DOHH2 (cell line): ENCODE measurements at regions not wholly inside any gene's neighbourhood (a gene's known extent, or its start where the extent isn't known, plus 50 kb on each side); places are given as distances from the start of the nearest gene placed in this dataset.

ENCODE experiments used
- H3F3A ChIP-seq: fragments of 200-600 bp; sonication (generic), shearing (Covaris generic); 2 replicates; pipeline ENCODE4 v1.6.0; 2016; ENCODE audit warnings: antibody characterized with exemption, mild to moderate bottlenecking; ENCODE audit not compliant: control insufficient read depth, insufficient read depth
- H3K27ac ChIP-seq: fragments of 200-600 bp; sonication (generic); 2 replicates; pipeline ENCODE4 v1.5.1; 2014; ENCODE audit warnings: low read depth, mild to moderate bottlenecking, low read length, moderate library complexity
- H3K27me3 ChIP-seq: fragments of 200-600 bp; sonication (generic); 2 replicates; pipeline ENCODE4 v1.6.1; 2014; ENCODE audit warnings: mild to moderate bottlenecking, low read length, mixed read lengths; ENCODE audit not compliant: control insufficient read depth
- H3K36me3 ChIP-seq: fragments of 200-600 bp; sonication (generic); 2 replicates; pipeline ENCODE4 v1.6.1; 2014; ENCODE audit warnings: mild to moderate bottlenecking, low read length, moderate library complexity, mixed read lengths; ENCODE audit not compliant: control insufficient read depth
- H3K4me1 ChIP-seq: fragments of 200-600 bp; sonication (generic); 2 replicates; pipeline ENCODE4 v1.6.1; 2014; ENCODE audit warnings: mild to moderate bottlenecking, low read length, mixed read lengths; ENCODE audit not compliant: control insufficient read depth
- H3K4me2 ChIP-seq: fragments of 200-600 bp; sonication (generic); 2 replicates; pipeline ENCODE4 v1.6.0; 2014; ENCODE audit warnings: mild to moderate bottlenecking, low read length, moderate library complexity
- H3K4me3 ChIP-seq: fragments of 200-600 bp; sonication (generic); 2 replicates; pipeline ENCODE4 v1.5.1; 2014; ENCODE audit warnings: mild to moderate bottlenecking, low read length, mixed read lengths
- H3K79me2 ChIP-seq: fragments of 200-600 bp; sonication (generic); 2 replicates; pipeline ENCODE4 v1.6.1; 2014; ENCODE audit warnings: mild to moderate bottlenecking, low read length, mixed read lengths; ENCODE audit not compliant: control insufficient read depth
- H3K9me2 ChIP-seq: fragments of 200-600 bp; sonication (generic); replicated peaks from 2 replicates; pipeline ENCODE4 v1.6.1; 2014; ENCODE audit warnings: mild to moderate bottlenecking, low read length, mixed read lengths; ENCODE audit not compliant: control insufficient read depth
- H3K9me3 ChIP-seq: fragments of 200-600 bp; sonication (generic); 2 replicates; pipeline ENCODE4 v1.6.1; 2014; ENCODE audit warnings: antibody characterized with exemption, low read length, mixed read lengths; ENCODE audit not compliant: control insufficient read depth, insufficient read depth
- H4K20me1 ChIP-seq: fragments of 200-600 bp; sonication (generic); 2 replicates; pipeline ENCODE4 v1.6.0; 2014; ENCODE audit warnings: low read depth, mild to moderate bottlenecking, antibody characterized with exemption, low read length, moderate library complexity; ENCODE audit not compliant: control insufficient read depth, insufficient read depth
- EZH2phosphoT487 ChIP-seq: fragments of 200-600 bp; sonication (generic); IDR thresholded peaks from 2 replicates; pipeline ENCODE4 v1.6.1; 2017; ENCODE audit warnings: borderline replicate concordance, mild to moderate bottlenecking, antibody characterized with exemption, low read length, moderate library complexity, mixed read lengths
- TF ChIP-seq, protein P1 (sequence below): fragments of 200-600 bp; sonication (generic); IDR thresholded peaks from one replicate; pipeline ENCODE4 v1.5.1; 2014; ENCODE audit warnings: antibody characterized with exemption, mild to moderate bottlenecking, low read depth, low read length; ENCODE audit not compliant: poor library complexity, severe bottlenecking

DNA sequence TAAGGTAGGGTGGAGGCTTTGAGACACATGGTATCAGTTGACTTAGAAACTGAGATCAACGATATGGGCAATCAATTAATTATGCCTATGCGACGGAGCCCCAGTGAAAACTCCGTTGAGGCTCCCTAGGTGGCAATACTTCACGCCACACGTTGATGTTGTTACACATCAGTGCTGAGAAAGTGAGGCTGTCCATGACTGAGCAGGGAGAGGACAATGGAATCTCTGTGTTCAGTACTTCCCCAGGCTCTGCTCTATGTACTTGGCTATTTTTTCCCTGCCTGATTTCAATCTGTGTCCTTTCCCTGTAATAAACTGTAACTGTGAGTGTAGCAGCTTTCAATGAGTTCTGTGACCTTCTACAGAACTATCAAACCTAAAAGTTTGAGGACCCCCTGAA is 211.7 kb downstream of the SNCAIP start:
- Histone ChIP-seq H3K4me2 (no peak overlapping the region), H4K20me1 (no peaks in the 10 kb centered on the region), H3K9me3 (no peaks in the 10 kb centered on the region), H3K27me3 (no peaks in the 10 kb centered on the region), H3K27ac (no peak overlapping the region), H3K79me2 (no peaks in the 10 kb centered on the region), H3F3A (no peaks in the 10 kb centered on the region), H3K4me1 (no peaks in the 10 kb centered on the region), H3K9me2 (no peaks in the 10 kb centered on the region), H3K36me3 (no peaks in the 10 kb centered on the region), H3K4me3 (no peak overlapping the region)
- no peak for TF ChIP-seq EZH2phosphoT487
- TF ChIP-seq, protein P1, sequence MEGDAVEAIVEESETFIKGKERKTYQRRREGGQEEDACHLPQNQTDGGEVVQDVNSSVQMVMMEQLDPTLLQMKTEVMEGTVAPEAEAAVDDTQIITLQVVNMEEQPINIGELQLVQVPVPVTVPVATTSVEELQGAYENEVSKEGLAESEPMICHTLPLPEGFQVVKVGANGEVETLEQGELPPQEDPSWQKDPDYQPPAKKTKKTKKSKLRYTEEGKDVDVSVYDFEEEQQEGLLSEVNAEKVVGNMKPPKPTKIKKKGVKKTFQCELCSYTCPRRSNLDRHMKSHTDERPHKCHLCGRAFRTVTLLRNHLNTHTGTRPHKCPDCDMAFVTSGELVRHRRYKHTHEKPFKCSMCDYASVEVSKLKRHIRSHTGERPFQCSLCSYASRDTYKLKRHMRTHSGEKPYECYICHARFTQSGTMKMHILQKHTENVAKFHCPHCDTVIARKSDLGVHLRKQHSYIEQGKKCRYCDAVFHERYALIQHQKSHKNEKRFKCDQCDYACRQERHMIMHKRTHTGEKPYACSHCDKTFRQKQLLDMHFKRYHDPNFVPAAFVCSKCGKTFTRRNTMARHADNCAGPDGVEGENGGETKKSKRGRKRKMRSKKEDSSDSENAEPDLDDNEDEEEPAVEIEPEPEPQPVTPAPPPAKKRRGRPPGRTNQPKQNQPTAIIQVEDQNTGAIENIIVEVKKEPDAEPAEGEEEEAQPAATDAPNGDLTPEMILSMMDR = no peak

DNA sequence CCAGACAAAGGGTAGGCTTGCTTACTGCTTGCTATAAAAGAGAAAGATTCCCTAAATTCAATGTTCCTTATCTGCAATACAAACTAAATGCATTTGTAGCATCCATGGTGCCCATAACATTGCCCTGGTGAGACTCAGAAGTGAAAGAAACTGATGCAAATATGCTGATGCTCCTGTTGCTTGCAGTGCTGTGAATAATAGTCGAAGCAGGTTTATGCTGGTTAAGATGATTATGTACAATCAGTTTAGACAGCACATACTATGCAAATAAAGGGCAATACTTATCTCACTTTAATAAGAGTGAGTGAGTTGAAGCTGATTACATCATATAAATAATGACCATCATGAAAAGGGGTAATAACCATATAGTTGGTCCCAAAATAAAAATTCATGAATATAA is 215.5 kb downstream of the SNCAIP start:
- TF ChIP-seq, protein P1 = no peak
- no peak for TF ChIP-seq EZH2phosphoT487
- Histone ChIP-seq H4K20me1 (no peaks in the 10 kb centered on the region), H3K9me3 (no peaks in the 10 kb centered on the region), H3K36me3 (no peaks in the 10 kb centered on the region), H3K27me3 (no peaks in the 10 kb centered on the region), H3K4me2 (no peak overlapping the region), H3K4me3 (no peak overlapping the region), H3K4me1 (no peaks in the 10 kb centered on the region), H3F3A (no peaks in the 10 kb centered on the region), H3K79me2 (no peaks in the 10 kb centered on the region), H3K27ac (no peak overlapping the region), H3K9me2 (no peaks in the 10 kb centered on the region)

DNA sequence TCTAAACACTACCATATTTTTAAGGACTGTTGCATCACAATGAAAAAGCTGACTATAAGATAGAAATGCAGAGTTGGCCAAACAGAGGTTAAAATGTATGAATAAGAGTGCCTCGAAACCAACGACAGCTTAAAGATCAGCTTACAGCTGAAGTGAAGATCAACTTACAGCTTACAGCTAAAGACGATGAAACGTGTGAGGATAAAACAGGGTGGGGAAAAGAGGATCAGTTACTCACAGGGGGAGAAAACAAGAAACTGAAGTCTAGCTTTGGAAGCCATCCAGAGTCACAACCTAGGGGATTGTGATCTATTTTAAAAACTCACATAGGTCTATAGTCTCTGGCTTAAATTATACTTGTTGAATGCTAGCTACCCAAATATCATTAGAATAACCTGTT is 220.0 kb downstream of the SNCAIP start:
- Histone ChIP-seq H3K36me3 (no peaks in the 10 kb centered on the region), H3K9me3 (no peaks in the 10 kb centered on the region), H3K79me2 (no peaks in the 10 kb centered on the region), H3K4me1 (no peaks in the 10 kb centered on the region), H3K27ac (no peak overlapping the region), H4K20me1 (no peaks in the 10 kb centered on the region), H3K27me3 (no peaks in the 10 kb centered on the region), H3K4me3 (no peak overlapping the region), H3K4me2 (no peak overlapping the region), H3K9me2 (no peaks in the 10 kb centered on the region), H3F3A (no peaks in the 10 kb centered on the region)
- TF ChIP-seq, protein P1 = no peak

DNA sequence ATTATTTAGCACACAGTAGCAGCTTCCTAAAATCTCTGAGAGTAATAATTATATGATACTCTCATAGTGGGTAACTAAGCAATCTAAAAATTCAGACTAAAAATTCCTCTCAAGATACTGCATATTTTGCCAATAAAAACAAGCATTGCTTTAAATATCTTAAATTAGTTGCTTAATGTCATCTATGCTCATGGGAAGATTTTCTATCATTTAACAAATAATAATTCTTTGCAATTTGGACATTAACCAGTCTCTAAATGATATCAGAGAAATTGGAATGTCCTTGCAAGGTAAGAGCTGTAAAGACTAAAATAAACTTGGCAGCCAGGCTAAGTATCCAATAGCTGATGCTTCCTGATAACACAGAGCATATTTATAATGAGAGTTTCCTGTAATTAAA is 221.8 kb downstream of the SNCAIP start:
- Histone ChIP-seq H3K4me1 (no peaks in the 10 kb centered on the region), H3K9me3 (no peaks in the 10 kb centered on the region), H3K36me3 (no peaks in the 10 kb centered on the region), H3K4me3 (no peak overlapping the region), H3K9me2 (no peaks in the 10 kb centered on the region), H3K4me2 (no peak overlapping the region), H3K27ac (no peak overlapping the region), H4K20me1 (no peaks in the 10 kb centered on the region), H3F3A (no peaks in the 10 kb centered on the region), H3K79me2 (no peaks in the 10 kb centered on the region), H3K27me3 (no peaks in the 10 kb centered on the region)
- no peak for TF ChIP-seq EZH2phosphoT487
- TF ChIP-seq, protein P1 = no peak
